ENCODE measurements at regions not wholly inside any gene's neighbourhood (a gene's known extent, or its start where the extent isn't known, plus 50 kb on each side); places are given as distances from the start of the nearest gene placed in this dataset.

- TF ChIP-seq CTCF (IDR thresholded peaks at IDR 0.05) (no peak), ESRRA (IDR thresholded peaks at IDR 0.05; ENCODE audit: borderline replicate concordance, low read length) (no peak), REST (IDR thresholded peaks at IDR 0.05) (no peak), RNF2 (IDR thresholded peaks at IDR 0.05; ENCODE audit: borderline replicate concordance, low read depth) (no peak), CHD4 (IDR thresholded peaks at IDR 0.05; ENCODE audit: borderline replicate concordance) (no peak), E2F6 (IDR thresholded peaks at IDR 0.05; ENCODE audit: borderline replicate concordance, low read depth) (no peak), MYC (IDR thresholded peaks at IDR 0.05; ENCODE audit: borderline replicate concordance, low read length) (no peak), JUN (IDR thresholded peaks at IDR 0.05) (no peak), EHMT2 (IDR thresholded peaks at IDR 0.05; ENCODE audit: low read depth) (no peak), MAFK (IDR thresholded peaks at IDR 0.05; ENCODE audit: partially characterized antibody) (no peak), POLR2A (IDR thresholded peaks at IDR 0.05; ENCODE audit: low read length) (no peak)
These were observed 385.6 kb downstream of the SHQ1 start for GRCh38 chr3:72462595-72463011.
